RWPE1 (cell line): ENCODE measurements at regions not wholly inside any gene's neighbourhood (a gene's known extent, or its start where the extent isn't known, plus 50 kb on each side); places are given as distances from the start of the nearest gene placed in this dataset.
A peak's percentile ranks its signal among the peaks of the same experiment; 100 is the strongest.
"Not testable (repeated sequence)": the region's sequence is repeated elsewhere in the genome, so short reads cannot be mapped to it uniquely, and the experiment has no call there.

Source experiments
- CTCF ChIA-PET: fragments of 350-600 bp; sonication (Branson Sonifier 250); formaldehyde crosslinking; extraction: SDS; loops from one replicate; lab custom pipeline; 2021; lab: Yijun Ruan, JAX
- POLR2A ChIA-PET: fragments of 400-600 bp; formaldehyde crosslinking; extraction: SDS; loops from one replicate; lab custom pipeline; 2020; ENCODE audit warnings: antibody characterized with exemption; ENCODE audit not compliant: low non-redundant PET; lab: Yijun Ruan, JAX
- DNase-seq: peaks from one replicate; pipeline ENCODE4 v3.0.0; 2012; ENCODE audit warnings: low spot score
- H3K27ac ChIP-seq: fragments of 450-650 bp; 2 replicates; pipeline ENCODE4 v1.5.1; 2017
- TF ChIP-seq, protein P1 (sequence below): fragments of 450-650 bp; conservative IDR thresholded peaks from 2 replicates; pipeline ENCODE4 v1.5.1; 2017; ENCODE audit warnings: low read depth, mild to moderate bottlenecking

GRCh38 chr11:22536071-22536470 lies 89.6 kb downstream of the FANCF start:
- TF ChIP-seq, protein P1, sequence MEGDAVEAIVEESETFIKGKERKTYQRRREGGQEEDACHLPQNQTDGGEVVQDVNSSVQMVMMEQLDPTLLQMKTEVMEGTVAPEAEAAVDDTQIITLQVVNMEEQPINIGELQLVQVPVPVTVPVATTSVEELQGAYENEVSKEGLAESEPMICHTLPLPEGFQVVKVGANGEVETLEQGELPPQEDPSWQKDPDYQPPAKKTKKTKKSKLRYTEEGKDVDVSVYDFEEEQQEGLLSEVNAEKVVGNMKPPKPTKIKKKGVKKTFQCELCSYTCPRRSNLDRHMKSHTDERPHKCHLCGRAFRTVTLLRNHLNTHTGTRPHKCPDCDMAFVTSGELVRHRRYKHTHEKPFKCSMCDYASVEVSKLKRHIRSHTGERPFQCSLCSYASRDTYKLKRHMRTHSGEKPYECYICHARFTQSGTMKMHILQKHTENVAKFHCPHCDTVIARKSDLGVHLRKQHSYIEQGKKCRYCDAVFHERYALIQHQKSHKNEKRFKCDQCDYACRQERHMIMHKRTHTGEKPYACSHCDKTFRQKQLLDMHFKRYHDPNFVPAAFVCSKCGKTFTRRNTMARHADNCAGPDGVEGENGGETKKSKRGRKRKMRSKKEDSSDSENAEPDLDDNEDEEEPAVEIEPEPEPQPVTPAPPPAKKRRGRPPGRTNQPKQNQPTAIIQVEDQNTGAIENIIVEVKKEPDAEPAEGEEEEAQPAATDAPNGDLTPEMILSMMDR: no peak
- H3K27ac ChIP-seq: no peak overlapping the region
- DNase-seq: peak; percentile 16
- ChIA-PET CTCF (no interaction called here), POLR2A (no interaction called here)

DNA sequence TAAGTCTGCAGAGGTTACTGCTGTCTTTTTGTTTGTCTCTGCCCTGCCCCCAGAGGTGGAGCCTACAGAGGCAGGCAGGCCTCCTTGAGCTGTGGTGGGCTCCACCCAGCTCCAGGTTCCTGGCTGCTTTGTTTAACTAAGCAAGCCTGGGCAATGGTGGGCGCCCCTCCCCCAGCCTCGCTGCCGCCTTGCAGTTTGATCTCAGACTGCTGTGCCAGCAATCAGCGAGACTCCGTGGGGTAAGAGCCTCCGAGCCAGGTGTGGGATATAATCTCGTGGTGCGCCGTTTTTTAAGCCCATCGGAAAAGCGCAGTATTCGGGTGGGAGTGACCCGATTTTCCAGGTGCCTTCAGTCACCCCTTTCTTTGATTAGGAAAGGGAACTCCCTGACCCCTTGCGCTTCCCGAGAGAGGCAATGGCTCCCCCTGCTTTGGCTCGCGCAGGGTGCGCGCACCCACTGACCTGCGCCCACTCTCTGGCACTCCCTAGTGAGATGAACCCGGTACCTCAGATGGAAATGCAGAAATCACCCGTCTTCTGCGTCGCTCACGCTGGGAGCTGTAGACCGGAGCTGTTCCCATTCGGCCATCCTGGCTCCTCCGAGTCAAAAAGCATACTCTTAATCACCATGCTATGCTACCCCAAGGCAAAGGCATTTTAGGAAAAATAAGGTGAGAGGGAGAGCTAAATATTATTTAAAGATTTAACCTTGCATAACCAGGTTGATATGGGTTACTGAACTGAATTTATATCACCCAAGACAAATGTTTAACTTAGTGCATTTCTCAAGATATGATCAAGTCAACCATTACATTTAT lies 96.8 kb downstream of the FANCF start:
- H3K27ac ChIP-seq, CTCF ChIA-PET, POLR2A ChIA-PET, DNase-seq: not testable (repeated sequence)

GRCh38 chr11:22522225-22522624 lies 103.4 kb downstream of the FANCF start:
- ChIA-PET POLR2A (no interaction called here), CTCF (no interaction called here)
- no peak for DNase-seq
- no peak overlapping the region for H3K27ac ChIP-seq
- TF ChIP-seq, protein P1: no peak

DNA sequence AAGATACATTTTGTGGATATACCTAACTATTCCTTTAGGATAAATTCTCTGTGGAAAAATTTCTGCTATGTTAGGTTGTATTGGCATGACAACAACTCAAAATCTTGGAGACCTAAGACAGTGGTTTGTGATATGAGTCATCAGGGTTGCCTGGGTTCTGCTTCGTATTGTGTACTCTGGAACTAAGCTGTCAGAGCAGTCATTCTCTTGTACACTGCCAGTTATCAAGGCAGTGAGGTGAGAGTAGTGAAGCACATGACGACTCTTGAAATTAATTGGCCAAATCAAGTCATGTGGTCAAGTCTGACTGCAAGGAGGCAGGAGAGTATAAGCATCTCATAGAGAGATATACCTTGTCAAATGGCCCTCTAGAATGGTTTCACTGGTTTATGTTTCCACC lies 104.4 kb downstream of the FANCF start:
- CTCF ChIA-PET: no interaction called here
- TF ChIP-seq, protein P1: no peak
- peak; percentile 54 for DNase-seq

DNA sequence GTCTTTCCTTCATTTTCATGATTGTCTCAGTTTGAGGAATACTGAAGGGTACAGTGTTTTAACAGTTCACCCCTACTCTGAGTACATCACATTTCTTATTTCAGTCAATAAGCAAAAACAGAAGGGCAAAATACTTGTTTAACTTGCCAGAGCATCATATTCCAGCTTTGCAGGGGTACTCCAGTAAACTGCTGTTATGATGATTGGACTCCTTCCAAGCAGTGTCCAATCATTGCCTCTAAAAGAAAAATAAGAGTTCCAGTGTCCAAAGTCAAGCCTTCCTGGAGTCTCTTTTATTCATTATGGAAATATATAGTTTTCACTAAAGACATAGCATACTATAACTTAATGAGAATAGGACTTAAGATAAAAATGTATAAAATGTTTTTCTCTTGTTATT lies 105.1 kb downstream of the FANCF start:
- no peak overlapping the region for H3K27ac ChIP-seq
- TF ChIP-seq, protein P1: no peak
- ChIA-PET POLR2A (no interaction called here), CTCF (no interaction called here)
- DNase-seq: no peak

More for the DNA sequence above, 104.4 kb downstream of the FANCF start:
- POLR2A ChIA-PET: no interaction called here
- H3K27ac ChIP-seq: no peak overlapping the region

DNA sequence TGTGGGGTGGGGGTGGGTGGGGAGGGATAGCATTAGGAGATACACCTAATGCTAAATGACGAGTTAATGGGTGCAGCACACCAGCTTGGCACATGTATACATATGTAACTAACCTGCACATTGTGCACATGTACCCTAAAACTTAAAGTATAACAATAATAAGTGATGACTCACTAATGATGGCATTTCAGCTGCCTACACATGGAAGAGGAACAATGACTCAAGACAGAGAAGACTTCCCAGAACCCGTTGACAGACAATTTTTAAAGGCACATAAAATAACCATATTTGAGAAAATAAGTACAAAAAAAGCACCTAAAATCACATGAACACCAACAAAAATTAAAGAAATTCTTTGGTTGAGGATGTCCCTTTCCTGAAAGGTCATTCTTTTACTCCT lies 107.3 kb downstream of the FANCF start:
- POLR2A ChIA-PET, CTCF ChIA-PET, H3K27ac ChIP-seq: not testable (repeated sequence)
- DNase-seq: peak; percentile 16

- no peak overlapping the region for H3K27ac ChIP-seq
- TF ChIP-seq, protein P1: no peak
- ChIA-PET POLR2A (no interaction called here), CTCF (no interaction called here)
- no peak for DNase-seq
Observed at GRCh38 chr11:22516111-22516510, 109.5 kb downstream of the FANCF start.
